A549 (cell line): ENCODE measurements at regions not wholly inside any gene's neighbourhood (a gene's known extent, or its start where the extent isn't known, plus 50 kb on each side); places are given as distances from the start of the nearest gene placed in this dataset.

Source experiments
- BHLHE40 ChIP-seq: IDR thresholded peaks from 2 replicates; pipeline ENCODE4 v1.6.1; 2012; ENCODE audit warnings: low read depth, low read length, inconsistent platforms
- CTCF ChIP-seq: fragments of >200 bp; sonication (Bioruptor Twin); formaldehyde crosslinking; IDR thresholded peaks from 3 replicates; pipeline ENCODE4 v1.5.1; 2016
- EHF ChIP-seq: fragments of 250-450 bp; sonication (Bioruptor Pico); IDR thresholded peaks from 2 replicates; pipeline ENCODE4 v1.5.0; 2020; ENCODE audit warnings: mild to moderate bottlenecking
- KDM1A ChIP-seq: fragments of 200-600 bp; sonication (generic); IDR thresholded peaks from 2 replicates; pipeline ENCODE4 v1.6.1; 2016; ENCODE audit warnings: low read depth, mild to moderate bottlenecking
- RAD21 ChIP-seq, 2 experiments: fragments of >200 bp in 1 of 2; sonication (Bioruptor Twin) in 1 of 2; formaldehyde crosslinking in 1 of 2; IDR thresholded peaks in 1 of 2; conservative IDR thresholded peaks in 1 of 2; 2 replicates in 1 of 2; 3 replicates in 1 of 2; pipeline ENCODE4 v1.6.1; 2012 to 2018; ENCODE audit warnings: inconsistent platforms in 1 of 2
- RNF2 ChIP-seq: fragments of 200-600 bp; sonication (generic); IDR thresholded peaks from 2 replicates; pipeline ENCODE4 v1.6.1; 2016; ENCODE audit warnings: low read depth, mild to moderate bottlenecking, antibody characterized with exemption, moderate library complexity, borderline replicate concordance

DNA sequence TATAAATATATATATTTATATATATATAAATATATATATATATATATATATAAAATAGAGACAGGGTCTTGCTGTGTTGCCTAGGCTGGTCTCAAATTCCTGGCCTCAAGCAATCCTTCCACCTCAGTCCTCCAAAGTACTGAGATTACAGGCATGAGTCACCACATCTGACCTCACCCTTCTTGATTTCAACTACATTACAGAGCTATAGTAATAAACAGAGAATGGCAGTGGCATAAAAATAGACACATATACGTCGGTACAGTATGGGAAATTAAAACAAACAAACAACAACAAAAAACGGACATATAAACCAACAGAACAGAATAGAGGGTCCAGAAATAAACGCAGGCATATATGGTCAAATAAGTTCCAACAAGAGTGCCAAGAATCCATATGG is 77.6 kb upstream of the PPP1R3A start:
- no peak for TF ChIP-seq RNF2
- no peak for TF ChIP-seq RAD21 (conservative IDR thresholded peaks at IDR 0.05 in 1 of 2, IDR thresholded peaks at IDR 0.05 in 1 of 2)
- no peak for TF ChIP-seq KDM1A
- no peak for TF ChIP-seq BHLHE40
- no peak for TF ChIP-seq EHF (CRISPR knock-in tag)
- TF ChIP-seq CTCF: no peak
